ENCODE measurements at regions not wholly inside any gene's neighbourhood (a gene's known extent, or its start where the extent isn't known, plus 50 kb on each side); places are given as distances from the start of the nearest gene placed in this dataset.

DNA sequence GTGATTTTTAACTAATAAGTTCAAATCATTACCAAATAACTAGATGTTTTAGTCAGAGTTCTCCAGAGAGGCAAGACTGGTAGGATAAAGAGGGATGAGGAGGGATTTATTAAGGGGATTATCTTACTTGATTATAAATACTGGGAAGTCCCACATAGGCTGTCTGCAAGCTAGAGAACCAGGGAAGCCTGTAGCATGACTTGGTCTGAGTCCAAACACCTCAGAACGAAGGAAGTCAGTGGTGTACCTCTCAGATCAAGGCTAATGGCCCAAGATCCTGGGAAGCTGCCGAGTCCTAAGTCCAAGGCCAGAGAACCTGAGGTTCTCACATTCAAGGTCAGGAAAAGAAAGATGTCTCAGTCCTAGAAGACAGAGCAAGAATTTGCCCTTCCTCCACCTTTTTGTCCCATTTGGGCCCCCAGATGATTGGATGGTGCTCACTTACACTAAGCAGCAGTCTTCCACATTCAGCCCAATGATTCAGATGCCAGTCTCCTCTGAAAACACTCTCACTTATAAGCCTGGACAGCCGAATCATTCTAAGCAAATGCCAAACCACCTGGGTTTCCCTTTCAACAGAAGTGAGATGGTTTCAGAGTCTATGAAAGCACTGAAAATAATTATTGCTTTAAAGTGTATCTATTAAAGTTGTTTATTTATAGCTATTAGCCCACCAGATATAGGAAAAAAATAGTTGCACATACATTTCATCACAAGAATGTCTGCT is 1599.2 kb downstream of the OLFM4 start:
- no peak for TF ChIP-seq TOX (CRISPR knock-in tag; IDR thresholded peaks at IDR 0.05; ENCODE audit: borderline replicate concordance)
- TF ChIP-seq BACH2 (CRISPR knock-in tag; IDR thresholded peaks at IDR 0.05; ENCODE audit: borderline replicate concordance): no peak
- TF ChIP-seq SNAI2 (CRISPR knock-in tag; IDR thresholded peaks at IDR 0.05): no peak
- no peak for TF ChIP-seq RARB (CRISPR knock-in tag; IDR thresholded peaks at IDR 0.05)
- TF ChIP-seq CREB5 (CRISPR knock-in tag; IDR thresholded peaks at IDR 0.05; ENCODE audit: low read depth): no peak
- TF ChIP-seq TCF4 (CRISPR knock-in tag; IDR thresholded peaks at IDR 0.05; ENCODE audit: borderline replicate concordance): no peak
- TF ChIP-seq PPARA (CRISPR knock-in tag; IDR thresholded peaks at IDR 0.05; ENCODE audit: borderline replicate concordance): no peak
- no peak for TF ChIP-seq ZFP30 (CRISPR knock-in tag; IDR thresholded peaks at IDR 0.05)
- no peak for TF ChIP-seq ZNF70 (CRISPR knock-in tag; IDR thresholded peaks at IDR 0.05)
- no peak for TF ChIP-seq ARNTL (CRISPR knock-in tag; IDR thresholded peaks at IDR 0.05; ENCODE audit: borderline replicate concordance, low read depth)
- no peak for TF ChIP-seq CSRNP3 (CRISPR knock-in tag; IDR thresholded peaks at IDR 0.05)
- ATAC-seq: no peak

GRCh38 chr13:54628383-54628782 is 1599.8 kb downstream of the OLFM4 start:
- no peak for ATAC-seq
- TF ChIP-seq PPARA (CRISPR knock-in tag; IDR thresholded peaks at IDR 0.05; ENCODE audit: borderline replicate concordance) (no peak), POU6F1 (CRISPR knock-in tag; IDR thresholded peaks at IDR 0.05; ENCODE audit: borderline replicate concordance, low read depth) (no peak), OSR1 (CRISPR knock-in tag; IDR thresholded peaks at IDR 0.05) (no peak), TCF4 (CRISPR knock-in tag; IDR thresholded peaks at IDR 0.05; ENCODE audit: borderline replicate concordance) (no peak), ZC3H10 (CRISPR knock-in tag; IDR thresholded peaks at IDR 0.05) (no peak), ISL1 (CRISPR knock-in tag; IDR thresholded peaks at IDR 0.05) (no peak), CREB5 (CRISPR knock-in tag; IDR thresholded peaks at IDR 0.05; ENCODE audit: low read depth) (no peak), CSDC2 (CRISPR knock-in tag; IDR thresholded peaks at IDR 0.05) (no peak), SNAI2 (CRISPR knock-in tag; IDR thresholded peaks at IDR 0.05) (no peak), ZFP3 (CRISPR knock-in tag; IDR thresholded peaks at IDR 0.05) (no peak), CSRNP3 (CRISPR knock-in tag; IDR thresholded peaks at IDR 0.05) (no peak), GLIS3 (CRISPR knock-in tag; IDR thresholded peaks at IDR 0.05) (no peak), RARB (CRISPR knock-in tag; IDR thresholded peaks at IDR 0.05) (no peak)

GRCh38 chr13:54633456-54633855 is 1604.8 kb downstream of the OLFM4 start:
- TF ChIP-seq BACH2 (CRISPR knock-in tag; IDR thresholded peaks at IDR 0.05; ENCODE audit: borderline replicate concordance): no peak
- TF ChIP-seq TCF4 (CRISPR knock-in tag; IDR thresholded peaks at IDR 0.05; ENCODE audit: borderline replicate concordance): no peak
- TF ChIP-seq CSDC2 (CRISPR knock-in tag; IDR thresholded peaks at IDR 0.05): no peak
- no peak for TF ChIP-seq CSRNP3 (CRISPR knock-in tag; IDR thresholded peaks at IDR 0.05)
- no peak for TF ChIP-seq ISL1 (CRISPR knock-in tag; IDR thresholded peaks at IDR 0.05)
- no peak for TF ChIP-seq ZFP3 (CRISPR knock-in tag; IDR thresholded peaks at IDR 0.05)
- no peak for TF ChIP-seq SNAI2 (CRISPR knock-in tag; IDR thresholded peaks at IDR 0.05)
- no peak for TF ChIP-seq ESRRG (CRISPR knock-in tag; IDR thresholded peaks at IDR 0.05)
- no peak for TF ChIP-seq ZFP30 (CRISPR knock-in tag; IDR thresholded peaks at IDR 0.05)
- TF ChIP-seq GLIS3 (CRISPR knock-in tag; IDR thresholded peaks at IDR 0.05): no peak
- no peak for TF ChIP-seq TSHZ2 (CRISPR knock-in tag; IDR thresholded peaks at IDR 0.05)

More at GRCh38 chr13:54633456-54633855, 1604.8 kb downstream of the OLFM4 start:
- no peak for ATAC-seq
